SK-N-SH (cell line): ENCODE measurements at regions not wholly inside any gene's neighbourhood (a gene's known extent, or its start where the extent isn't known, plus 50 kb on each side); places are given as distances from the start of the nearest gene placed in this dataset.

ENCODE experiments used
- CTCF ChIA-PET: fragments of 300-600, 350-600 bp; formaldehyde crosslinking; extraction: SDS; loops from one replicate; lab custom pipeline; 2021; lab: Yijun Ruan, JAX
- POLR2A ChIA-PET: fragments of 350-600 bp; sonication (Branson Sonifier 250); formaldehyde crosslinking; extraction: SDS; loops from one replicate; lab custom pipeline; 2020; ENCODE audit warnings: antibody characterized with exemption, inconsistent platforms; lab: Yijun Ruan, JAX
- DNase-seq: peaks from one replicate; pipeline ENCODE4 v3.0.0; 2012
- H2AFZ ChIP-seq: fragments of 200-600 bp; sonication (generic); 2 replicates; pipeline ENCODE4 v1.8.1; 2016; ENCODE audit warnings: antibody characterized with exemption, mild to moderate bottlenecking, low read depth
- H3F3A ChIP-seq: fragments of 200-600 bp; sonication (generic); replicated peaks from 2 replicates; pipeline ENCODE3; 2016; ENCODE audit warnings: antibody characterized with exemption, mild to moderate bottlenecking; ENCODE audit not compliant: insufficient read depth
- H3K27ac ChIP-seq, 2 experiments: fragments of 200-500 bp in 1 of 2; fragments of 200-600 bp in 1 of 2; sonication (Bioruptor generic) in 1 of 2; sonication (generic), shearing (Covaris generic) in 1 of 2; 2 replicates each; pipeline versions ENCODE4 v1.5.1 to v1.6.1; 2014 to 2016; ENCODE audit warnings: low read depth in 2 of 2, inconsistent platforms in 1 of 2, low read length in 1 of 2, mild to moderate bottlenecking in 1 of 2, mixed read lengths in 1 of 2
- H3K27me3 ChIP-seq: fragments of 200-600 bp; sonication (generic), shearing (Covaris generic); 2 replicates; pipeline ENCODE4 v1.6.1; 2016; ENCODE audit warnings: mixed run types; ENCODE audit not compliant: insufficient read depth
- H3K36me3 ChIP-seq, 2 experiments: fragments of 200-500 bp in 1 of 2; fragments of 200-600 bp in 1 of 2; sonication (Bioruptor generic) in 1 of 2; sonication (generic) in 1 of 2; replicated peaks in 1 of 2; 2 replicates each; pipeline versions ENCODE3 to v1.5.1; 2014 to 2016; ENCODE audit warnings: low read length in 1 of 2, mild to moderate bottlenecking in 1 of 2; ENCODE audit not compliant: insufficient read depth in 2 of 2, control insufficient read depth in 1 of 2
- H3K4me1 ChIP-seq, 2 experiments: fragments of 200-500 bp in 1 of 2; fragments of 200-600 bp in 1 of 2; sonication (Bioruptor generic) in 1 of 2; sonication (generic), shearing (Covaris generic) in 1 of 2; 2 replicates each; pipeline versions ENCODE4 v1.5.1 to v1.6.1; 2014 to 2016; ENCODE audit warnings: low read depth in 1 of 2, low read length in 1 of 2, mixed run types in 1 of 2; ENCODE audit not compliant: insufficient read depth in 2 of 2, control insufficient read depth in 1 of 2
- H3K4me2 ChIP-seq: fragments of 200-600 bp; sonication (generic), shearing (Covaris generic); 2 replicates; pipeline ENCODE4 v1.6.1; 2017; ENCODE audit warnings: mixed run types
- H3K4me3 ChIP-seq, 2 experiments: fragments of 200-500 bp in 1 of 2; fragments of 200-600 bp in 1 of 2; sonication (Bioruptor generic) in 1 of 2; sonication (generic), shearing (Covaris generic) in 1 of 2; 2 replicates each; pipeline versions ENCODE4 v1.5.1 to v1.8.1; 2014 to 2016; ENCODE audit warnings: low read depth in 2 of 2, inconsistent platforms in 1 of 2, low read length in 1 of 2, mild to moderate bottlenecking in 1 of 2, mixed read lengths in 1 of 2, moderate library complexity in 1 of 2
- H3K79me2 ChIP-seq: fragments of 200-600 bp; sonication (generic); 2 replicates; pipeline ENCODE4 v1.8.1; 2017; ENCODE audit warnings: mild to moderate bottlenecking; ENCODE audit not compliant: insufficient read depth
- H3K9ac ChIP-seq: fragments of 200-600 bp; sonication (generic); 2 replicates; pipeline ENCODE4 v1.6.1; 2017; ENCODE audit warnings: mixed run types
- H3K9me2 ChIP-seq: fragments of 200-600 bp; sonication (generic); 2 replicates; pipeline ENCODE4 v1.6.1; 2017; ENCODE audit warnings: mixed run types
- H3K9me3 ChIP-seq: fragments of 200-600 bp; sonication (generic); 2 replicates; pipeline ENCODE4 v1.6.1; 2017; ENCODE audit warnings: mixed run types, mild to moderate bottlenecking, moderate library complexity
- H4K20me1 ChIP-seq: fragments of 200-600 bp; sonication (generic); 2 replicates; pipeline ENCODE4 v1.6.1; 2017; ENCODE audit warnings: mild to moderate bottlenecking, mixed run types; ENCODE audit not compliant: insufficient read depth
- EP300 ChIP-seq, 2 experiments: IDR thresholded peaks; 2 replicates each; pipeline versions ENCODE4 v1.4.0 to v1.6.1; 2012; ENCODE audit warnings: borderline replicate concordance in 1 of 2, low read depth in 1 of 2, low read length in 1 of 2
- EZH2phosphoT487 ChIP-seq: fragments of 200-600 bp; sonication (generic); IDR thresholded peaks from 2 replicates; pipeline ENCODE4 v1.6.1; 2017; ENCODE audit warnings: low read depth, mixed run types, mild to moderate bottlenecking, antibody characterized with exemption, moderate library complexity, borderline replicate concordance
- FOXJ3 ChIP-seq: sonication (generic); formaldehyde crosslinking; IDR thresholded peaks from 2 replicates; pipeline ENCODE4 v1.5.1; 2020; ENCODE audit warnings: mild to moderate bottlenecking, missing genetic modification reagents
- GATA2 ChIP-seq: sonication (generic); formaldehyde crosslinking; IDR thresholded peaks from 2 replicates; pipeline ENCODE4 v1.5.0; 2020; ENCODE audit warnings: mild to moderate bottlenecking, missing genetic modification reagents
- IRF3 ChIP-seq: fragments of 150-350 bp; IDR thresholded peaks from 2 replicates; pipeline ENCODE4 v1.6.1; 2016; ENCODE audit warnings: mild to moderate bottlenecking, low read depth, low read length
- MAX ChIP-seq: IDR thresholded peaks from 2 replicates; pipeline ENCODE4 v1.4.0; 2012; ENCODE audit warnings: low read depth
- MEF2A ChIP-seq: IDR thresholded peaks from 2 replicates; pipeline ENCODE4 v1.4.0; 2012; ENCODE audit warnings: low read depth, borderline replicate concordance
- MXI1 ChIP-seq: IDR thresholded peaks from 2 replicates; pipeline ENCODE4 v1.6.1; 2012; ENCODE audit warnings: mild to moderate bottlenecking, low read depth, low read length, improper control_type of control experiment
- NFIC ChIP-seq: IDR thresholded peaks from 2 replicates; pipeline ENCODE4 v1.4.0; 2012; ENCODE audit warnings: borderline replicate concordance
- PBX3 ChIP-seq: IDR thresholded peaks from 2 replicates; pipeline ENCODE4; 2012
- RAD21 ChIP-seq: IDR thresholded peaks from 2 replicates; pipeline ENCODE4 v1.6.1; 2012; ENCODE audit warnings: mild to moderate bottlenecking, low read length
- RCOR1 ChIP-seq: fragments of 150-350 bp; IDR thresholded peaks from 2 replicates; pipeline ENCODE4 v1.6.1; 2017; ENCODE audit warnings: antibody characterized with exemption, low read length
- RFX5 ChIP-seq: IDR thresholded peaks from 2 replicates; pipeline ENCODE4 v1.6.1; 2012; ENCODE audit warnings: mild to moderate bottlenecking, improper control_type of control experiment, low read length
- RXRA ChIP-seq: IDR thresholded peaks from 2 replicates; pipeline ENCODE4 v1.4.0; 2012; ENCODE audit warnings: low read depth, mild to moderate bottlenecking, borderline replicate concordance
- TAF1 ChIP-seq: IDR thresholded peaks from 2 replicates; pipeline ENCODE4 v1.6.1; 2012; ENCODE audit warnings: low read depth, mild to moderate bottlenecking, low read length, moderate library complexity, borderline replicate concordance
- TCF12 ChIP-seq: IDR thresholded peaks from 2 replicates; pipeline ENCODE4 v1.4.0; 2012
- TEAD4 ChIP-seq: IDR thresholded peaks from 2 replicates; pipeline ENCODE4 v1.4.0; 2012; ENCODE audit warnings: mild to moderate bottlenecking, borderline replicate concordance; ENCODE audit not compliant: insufficient read depth
- YY1 ChIP-seq: IDR thresholded peaks from 2 replicates; pipeline ENCODE4 v1.4.0; 2012; ENCODE audit warnings: low read depth, mild to moderate bottlenecking
- WGBS: methylation state at CpG from one replicate; pipeline ENCODE4 v1.1.6; 2017; ENCODE audit warnings: low lambda C conversion rate; 5-methylcytosine and 5-hydroxymethylcytosine counted together
- TF ChIP-seq, protein P1 (sequence below): fragments of 150-350 bp; IDR thresholded peaks from 2 replicates; pipeline ENCODE4 v1.6.1; 2017; ENCODE audit warnings: antibody characterized with exemption, low read length, low read depth, borderline replicate concordance

DNA sequence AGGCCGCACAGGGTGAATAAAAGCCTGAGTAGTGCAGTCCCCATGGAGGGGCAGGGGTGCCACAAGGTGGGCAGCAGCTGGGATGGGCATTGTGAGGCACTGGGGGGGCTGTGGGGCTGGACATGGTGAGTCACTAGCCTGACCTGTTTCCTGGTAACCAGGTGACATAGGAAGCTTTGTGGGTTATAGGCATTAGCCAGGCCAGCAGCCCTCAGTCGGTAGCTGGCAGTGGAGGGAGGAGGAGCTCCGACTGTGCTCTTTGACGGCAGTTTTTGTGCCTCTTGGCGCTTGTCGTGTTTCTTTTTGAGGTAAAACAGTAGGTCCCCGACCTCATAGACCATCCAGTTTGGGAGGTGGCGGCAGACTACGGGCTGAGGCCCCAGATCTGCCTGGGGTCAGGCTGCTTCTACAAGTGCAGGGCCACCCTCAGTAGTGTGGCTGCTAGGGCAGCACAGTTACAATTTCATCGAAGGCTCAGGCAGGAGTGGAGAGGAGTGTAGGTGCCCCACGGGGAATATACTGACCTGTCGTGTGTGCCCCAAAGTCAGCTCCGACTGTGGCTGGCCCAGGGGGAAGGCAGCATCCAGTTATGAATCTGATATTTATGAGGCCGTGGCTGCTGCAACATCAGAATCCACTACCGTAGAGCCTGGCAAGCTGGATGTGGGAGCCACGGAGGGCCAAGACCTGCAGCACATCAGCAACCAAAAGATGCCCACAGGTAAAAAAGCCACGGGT is 107.7 kb downstream of the CRYBB2 start:
- no peaks in the 10 kb centered on the region for H4K20me1 ChIP-seq
- H3K9me2 ChIP-seq, result no peaks in the 10 kb centered on the region
- no peak overlapping the region for H3K9ac ChIP-seq
- WGBS, result 30% methylated on average over 2 of the region's 17 CpGs
- H3K36me3 ChIP-seq, result no peaks in the 10 kb centered on the region
- H3K79me2 ChIP-seq, result no peaks in the 10 kb centered on the region
- no peak overlapping the region for H3K27ac ChIP-seq
- no peaks in the 10 kb centered on the region for H3F3A ChIP-seq
- no peak overlapping the region for H3K4me2 ChIP-seq
- no peak for DNase-seq
- TF ChIP-seq TCF12 (no peak), EZH2phosphoT487 (no peak), RAD21 (no peak), PBX3 (no peak), RFX5 (no peak), TAF1 (no peak), MAX (no peak), RCOR1 (no peak), GATA2 (CRISPR knock-in tag) (no peak), EP300 (IDR thresholded peaks at IDR 0.05; ENCODE audit: borderline replicate concordance in 1 of 2, low read depth in 1 of 2, low read length in 1 of 2) (no peak), YY1 (no peak)
- TF ChIP-seq, protein P1, sequence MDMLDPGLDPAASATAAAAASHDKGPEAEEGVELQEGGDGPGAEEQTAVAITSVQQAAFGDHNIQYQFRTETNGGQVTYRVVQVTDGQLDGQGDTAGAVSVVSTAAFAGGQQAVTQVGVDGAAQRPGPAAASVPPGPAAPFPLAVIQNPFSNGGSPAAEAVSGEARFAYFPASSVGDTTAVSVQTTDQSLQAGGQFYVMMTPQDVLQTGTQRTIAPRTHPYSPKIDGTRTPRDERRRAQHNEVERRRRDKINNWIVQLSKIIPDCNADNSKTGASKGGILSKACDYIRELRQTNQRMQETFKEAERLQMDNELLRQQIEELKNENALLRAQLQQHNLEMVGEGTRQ, result no peak
- ChIA-PET CTCF (no interaction called here), POLR2A (no interaction called here)
- no peak overlapping the region for H2AFZ ChIP-seq
- H3K27me3 ChIP-seq, result no peaks in the 10 kb centered on the region
- H3K9me3 ChIP-seq, result no peaks in the 10 kb centered on the region
- no peak overlapping the region for H3K4me3 ChIP-seq
- H3K4me1 ChIP-seq, result no peaks in the 10 kb centered on the region

DNA sequence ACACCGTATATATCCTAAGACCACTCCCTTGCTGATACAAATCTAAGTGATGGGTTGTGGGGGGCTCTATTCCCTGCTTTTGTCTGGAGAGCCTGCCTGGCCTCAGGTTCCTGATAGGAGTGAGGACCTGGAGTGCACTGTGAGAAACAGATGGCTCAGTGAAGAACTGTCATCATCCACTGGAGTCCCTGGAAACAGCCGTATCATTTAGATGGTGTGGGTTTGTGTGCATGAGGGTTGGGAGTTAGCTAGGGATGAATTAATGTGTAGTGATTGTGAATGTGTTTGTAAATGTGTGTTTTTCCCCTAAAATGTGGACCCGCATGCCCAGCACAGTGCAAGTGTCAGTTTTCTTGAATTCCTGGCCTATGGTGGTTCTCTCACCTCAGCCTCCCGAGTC is 111.6 kb downstream of the CRYBB2 start:
- no peaks in the 10 kb centered on the region for H3K9me2 ChIP-seq
- no peak overlapping the region for H3K4me2 ChIP-seq
- DNase-seq, result no peak
- 85% methylated on average over 4 of the region's 4 CpGs for WGBS
- ChIA-PET POLR2A (no interaction called here), CTCF (no interaction called here)
- H3K9ac ChIP-seq, result no peak overlapping the region
- no peaks in the 10 kb centered on the region for H3K36me3 ChIP-seq
- H2AFZ ChIP-seq, result no peak overlapping the region
- no peaks in the 10 kb centered on the region for H3K4me1 ChIP-seq
- no peaks in the 10 kb centered on the region for H3K9me3 ChIP-seq
- no peaks in the 10 kb centered on the region for H3F3A ChIP-seq
- no peak overlapping the region for H3K27ac ChIP-seq
- no peaks in the 10 kb centered on the region for H3K79me2 ChIP-seq
- H3K4me3 ChIP-seq, result no peak overlapping the region
- no peaks in the 10 kb centered on the region for H4K20me1 ChIP-seq
- no peaks in the 10 kb centered on the region for H3K27me3 ChIP-seq
- no peak for TF ChIP-seq RAD21
- TF ChIP-seq TCF12, result no peak
- TF ChIP-seq NFIC, result no peak
- no peak for TF ChIP-seq PBX3
- no peak for TF ChIP-seq RFX5
- TF ChIP-seq RCOR1, result no peak
- TF ChIP-seq TEAD4, result no peak
- no peak for TF ChIP-seq GATA2 (CRISPR knock-in tag)
- no peak for TF ChIP-seq RXRA
- TF ChIP-seq MXI1, result no peak
- TF ChIP-seq IRF3, result no peak
- TF ChIP-seq FOXJ3 (CRISPR knock-in tag), result no peak
- TF ChIP-seq MEF2A, result no peak
- TF ChIP-seq EZH2phosphoT487, result no peak
